ENCODE measurements at regions not wholly inside any gene's neighbourhood (a gene's known extent, or its start where the extent isn't known, plus 50 kb on each side); places are given as distances from the start of the nearest gene placed in this dataset.

DNA sequence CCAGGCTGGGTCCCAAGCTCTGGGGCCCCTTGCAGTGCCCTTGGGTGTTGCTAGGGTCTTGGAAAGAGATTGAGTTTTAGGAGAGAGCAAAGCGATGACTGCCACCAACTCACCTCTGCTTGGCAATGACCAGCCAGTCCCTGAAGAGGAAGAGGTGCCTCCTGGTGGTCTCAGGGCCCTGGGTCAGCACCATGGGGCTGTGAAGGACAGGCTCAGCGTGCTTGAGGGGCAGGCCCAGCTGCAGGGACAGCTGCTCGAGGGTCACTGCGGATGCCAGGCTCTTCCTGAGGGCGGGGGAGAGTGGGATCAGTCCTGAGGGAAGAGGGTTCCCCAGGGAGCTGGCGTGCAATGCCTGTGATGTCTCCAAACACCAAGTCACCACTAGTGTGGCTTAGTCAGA is 50.8 kb upstream of the TAGAP start:
- DNase-seq (no peak), FAIRE-seq (no peak)
- no peak overlapping the region for H3K27ac ChIP-seq (ENCODE audit: low read depth in 2 of 2, low read length in 2 of 2)
- no peaks in the 10 kb centered on the region for H3K36me3 ChIP-seq (ENCODE audit: control insufficient read depth in 2 of 3, insufficient read depth in 3 of 3, low read length in 3 of 3)
- H3K9ac ChIP-seq (ENCODE audit: low read length in 3 of 3) = no peak overlapping the region
- H3K27me3 ChIP-seq (ENCODE audit: control insufficient read depth, insufficient read depth, low read length) = no peaks in the 10 kb centered on the region
- no peak overlapping the region for H3K4me3 ChIP-seq (ENCODE audit: low read length in 3 of 3)
- no peaks in the 10 kb centered on the region for H3K9me3 ChIP-seq (ENCODE audit: control insufficient read depth in 2 of 3, insufficient read depth in 1 of 3, low read length in 3 of 3)
- peaks cover 0 to 2% (median 0%) of the 10 kb centered on the region in 3 donors for H3K4me1 ChIP-seq (ENCODE audit: control insufficient read depth in 2 of 3, insufficient read depth in 2 of 3, low read depth in 1 of 3, low read length in 3 of 3)
- TF ChIP-seq CTCF (IDR thresholded peaks at IDR 0.05; ENCODE audit: borderline replicate concordance, extremely low read depth, insufficient read depth) = no peak
- intact Hi-C loops (cut with DNase I) = no loop called here

- no peaks in the 10 kb centered on the region for H3K27me3 ChIP-seq (ENCODE audit: control insufficient read depth, insufficient read depth, low read length)
- H3K9me3 ChIP-seq (ENCODE audit: control insufficient read depth in 2 of 3, insufficient read depth in 1 of 3, low read length in 3 of 3) = no peaks in the 10 kb centered on the region
- intact Hi-C loops (cut with DNase I) = no loop called here
- no peaks in the 10 kb centered on the region for H3K36me3 ChIP-seq (ENCODE audit: control insufficient read depth in 2 of 3, insufficient read depth in 3 of 3, low read length in 3 of 3)
- peak in 1 of 5 donors; percentile 34 for DNase-seq
- H3K27ac ChIP-seq (ENCODE audit: low read depth in 2 of 2, low read length in 2 of 2) = no peak overlapping the region
- no peak overlapping the region for H3K4me3 ChIP-seq (ENCODE audit: low read length in 3 of 3)
- FAIRE-seq = no peak
- H3K4me1 ChIP-seq (ENCODE audit: control insufficient read depth in 2 of 3, insufficient read depth in 2 of 3, low read depth in 1 of 3, low read length in 3 of 3) = peaks cover 0 to 2% (median 0%) of the 10 kb centered on the region in 3 donors
- TF ChIP-seq CTCF (IDR thresholded peaks at IDR 0.05; ENCODE audit: borderline replicate concordance, extremely low read depth, insufficient read depth) = no peak
- H3K9ac ChIP-seq (ENCODE audit: low read length in 3 of 3) = no peak overlapping the region
These were observed 49.9 kb upstream of the TAGAP start for GRCh38 chr6:159094444-159095252.

Data from kidney (tissue), 13 donors.